BJ (cell line): ENCODE measurements at regions not wholly inside any gene's neighbourhood (a gene's known extent, or its start where the extent isn't known, plus 50 kb on each side); places are given as distances from the start of the nearest gene placed in this dataset.

Experiments
- CTCF ChIA-PET: fragments of 350-600 bp; formaldehyde crosslinking; extraction: SDS; loops from one replicate; lab custom pipeline; 2021; ENCODE audit warnings: antibody characterized with exemption, inconsistent platforms; lab: Yijun Ruan, JAX
- POLR2A ChIA-PET: fragments of 300-600 bp; sonication (Branson Sonifier 250); formaldehyde crosslinking; extraction: SDS; loops from one replicate; lab custom pipeline; 2021; ENCODE audit warnings: antibody characterized with exemption; lab: Charles Lee
- DNase-seq: peaks from one replicate; pipeline ENCODE4 v3.0.0-alpha.2; 2011; ENCODE audit warnings: low read depth
- H3K27me3 ChIP-seq: 2 replicates; pipeline ENCODE4 v1.6.0; 2011; ENCODE audit warnings: low read length; ENCODE audit not compliant: control insufficient read depth, insufficient read depth
- H3K36me3 ChIP-seq: 2 replicates; pipeline ENCODE4 v1.5.1; 2011; ENCODE audit warnings: low read length; ENCODE audit not compliant: control insufficient read depth, insufficient read depth
- H3K4me3 ChIP-seq: 2 replicates; pipeline ENCODE4 v1.5.1; 2011; ENCODE audit warnings: low read depth, mild to moderate bottlenecking, control low read depth, low read length
- TF ChIP-seq, protein P1 (sequence below): IDR thresholded peaks from 2 replicates; pipeline ENCODE4 v1.5.1; 2011; ENCODE audit warnings: low read depth, mild to moderate bottlenecking, control low read depth, inconsistent platforms, low read length, moderate library complexity; ENCODE audit not compliant: insufficient read depth

DNA sequence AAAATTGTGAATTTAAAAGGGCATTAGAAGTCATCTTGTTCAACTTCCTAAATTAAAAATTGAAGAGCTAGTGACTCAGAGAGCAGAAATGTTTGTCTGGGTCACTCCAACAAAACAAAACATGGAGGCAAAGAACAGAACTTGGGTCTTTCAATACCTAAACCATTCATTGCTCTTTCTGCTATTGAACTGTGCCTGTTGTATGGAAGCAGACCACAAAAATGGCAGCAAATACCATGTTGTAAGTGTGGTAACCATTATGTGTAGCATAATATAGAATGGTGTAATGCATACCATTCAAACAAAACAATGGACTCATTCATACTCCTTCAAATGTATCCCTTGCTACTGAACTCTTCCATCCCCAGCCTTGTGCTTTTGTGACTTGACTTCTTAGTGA is 360.2 kb upstream of the NRG3 start:
- CTCF ChIA-PET: no interaction called here
- DNase-seq: no peak
- H3K4me3 ChIP-seq: no peak overlapping the region
- H3K27me3 ChIP-seq: no peaks in the 10 kb centered on the region
- POLR2A ChIA-PET: no interaction called here
- H3K36me3 ChIP-seq: no peaks in the 10 kb centered on the region
- TF ChIP-seq, protein P1, sequence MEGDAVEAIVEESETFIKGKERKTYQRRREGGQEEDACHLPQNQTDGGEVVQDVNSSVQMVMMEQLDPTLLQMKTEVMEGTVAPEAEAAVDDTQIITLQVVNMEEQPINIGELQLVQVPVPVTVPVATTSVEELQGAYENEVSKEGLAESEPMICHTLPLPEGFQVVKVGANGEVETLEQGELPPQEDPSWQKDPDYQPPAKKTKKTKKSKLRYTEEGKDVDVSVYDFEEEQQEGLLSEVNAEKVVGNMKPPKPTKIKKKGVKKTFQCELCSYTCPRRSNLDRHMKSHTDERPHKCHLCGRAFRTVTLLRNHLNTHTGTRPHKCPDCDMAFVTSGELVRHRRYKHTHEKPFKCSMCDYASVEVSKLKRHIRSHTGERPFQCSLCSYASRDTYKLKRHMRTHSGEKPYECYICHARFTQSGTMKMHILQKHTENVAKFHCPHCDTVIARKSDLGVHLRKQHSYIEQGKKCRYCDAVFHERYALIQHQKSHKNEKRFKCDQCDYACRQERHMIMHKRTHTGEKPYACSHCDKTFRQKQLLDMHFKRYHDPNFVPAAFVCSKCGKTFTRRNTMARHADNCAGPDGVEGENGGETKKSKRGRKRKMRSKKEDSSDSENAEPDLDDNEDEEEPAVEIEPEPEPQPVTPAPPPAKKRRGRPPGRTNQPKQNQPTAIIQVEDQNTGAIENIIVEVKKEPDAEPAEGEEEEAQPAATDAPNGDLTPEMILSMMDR: no peak

DNA sequence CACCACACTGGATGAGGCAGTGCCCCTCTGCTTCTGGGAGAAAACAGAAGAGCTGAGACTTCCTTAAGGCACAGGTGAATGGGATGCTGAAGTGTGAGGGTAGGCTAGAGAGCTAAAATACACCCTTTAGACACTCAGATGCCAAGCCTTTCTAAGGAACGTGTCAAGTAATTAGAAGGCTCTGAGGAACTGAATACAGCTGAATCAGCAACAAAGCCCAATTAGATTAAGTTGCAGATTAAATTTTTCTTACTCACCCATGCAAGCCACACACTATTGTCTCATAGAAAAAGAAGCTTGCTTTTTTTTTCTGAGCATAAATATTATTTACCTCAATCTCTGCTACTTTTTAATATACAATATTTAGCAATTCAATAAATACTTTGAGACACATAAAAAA is 354.3 kb upstream of the NRG3 start:
- no peak for DNase-seq
- ChIA-PET POLR2A (no interaction called here), CTCF (no interaction called here)
- Histone ChIP-seq H3K27me3 (no peaks in the 10 kb centered on the region), H3K36me3 (no peaks in the 10 kb centered on the region), H3K4me3 (no peak overlapping the region)
- TF ChIP-seq, protein P1: no peak

DNA sequence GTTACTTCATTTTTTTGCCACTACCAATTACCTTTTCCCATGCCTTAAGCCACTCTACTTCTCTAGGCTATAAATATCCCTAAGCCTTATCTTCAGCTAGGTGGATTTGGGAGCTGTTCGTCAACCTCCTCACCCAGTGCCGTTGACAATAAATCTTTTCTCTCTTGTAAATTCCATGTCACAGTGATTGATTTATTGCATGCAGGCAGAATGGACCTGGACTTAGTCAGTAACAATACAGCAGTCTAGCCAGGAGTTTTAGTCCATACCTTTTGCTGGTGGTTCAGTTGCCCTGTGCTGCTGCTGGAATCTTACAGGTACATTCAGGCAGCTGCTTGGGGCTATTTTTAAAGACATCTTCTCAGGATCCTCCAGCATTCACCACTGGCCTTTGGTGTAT is 350.5 kb upstream of the NRG3 start:
- ChIA-PET CTCF (no interaction called here), POLR2A (no interaction called here)
- TF ChIP-seq, protein P1: no peak
- H3K4me3 ChIP-seq: no peak overlapping the region
- no peaks in the 10 kb centered on the region for H3K36me3 ChIP-seq
- no peak for DNase-seq
- H3K27me3 ChIP-seq: no peaks in the 10 kb centered on the region

DNA sequence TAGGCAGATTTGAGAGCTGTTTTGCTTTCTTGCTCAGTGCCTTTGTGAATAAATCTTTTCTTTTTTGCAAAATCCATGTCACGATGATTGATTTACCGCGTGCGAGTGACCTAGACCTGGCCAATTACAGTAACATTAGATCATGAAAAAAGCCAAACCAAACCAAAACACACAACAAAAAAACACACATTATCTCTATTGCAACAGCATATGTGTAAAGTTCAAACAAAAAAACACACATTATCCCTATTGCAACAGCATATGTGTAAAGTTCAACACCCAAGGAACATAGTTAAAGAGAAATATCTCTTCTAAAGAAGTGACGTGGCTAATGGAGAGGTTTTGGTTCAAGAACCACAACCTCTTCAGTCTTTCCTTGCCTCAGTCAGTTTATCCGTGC is 342.6 kb upstream of the NRG3 start:
- POLR2A ChIA-PET: no interaction called here
- TF ChIP-seq, protein P1: no peak
- DNase-seq: no peak
- CTCF ChIA-PET: no interaction called here
- no peak overlapping the region for H3K4me3 ChIP-seq
- H3K36me3 ChIP-seq: no peaks in the 10 kb centered on the region
- no peaks in the 10 kb centered on the region for H3K27me3 ChIP-seq

DNA sequence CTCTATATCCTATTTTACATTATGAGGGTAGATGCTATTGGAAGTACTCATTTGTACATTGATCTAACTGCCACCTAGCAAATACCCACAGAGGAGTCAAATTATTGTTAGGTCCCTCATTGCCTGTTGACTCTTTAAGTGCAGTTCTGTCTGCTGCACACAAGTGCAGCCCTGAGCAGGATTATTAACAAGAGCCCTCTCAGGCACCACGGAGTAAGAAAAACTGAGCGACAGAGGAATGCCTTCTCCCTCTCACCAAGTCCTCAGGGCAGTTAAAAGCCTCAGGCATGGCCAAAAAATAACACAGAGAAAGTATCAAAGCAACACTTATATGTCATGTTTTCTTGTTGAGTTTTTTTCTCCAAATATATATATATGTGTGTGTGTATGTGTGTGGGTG is 340.0 kb upstream of the NRG3 start:
- no peak overlapping the region for H3K4me3 ChIP-seq
- ChIA-PET CTCF (no interaction called here), POLR2A (no interaction called here)
- no peak for DNase-seq
- no peaks in the 10 kb centered on the region for H3K27me3 ChIP-seq
- no peaks in the 10 kb centered on the region for H3K36me3 ChIP-seq
- TF ChIP-seq, protein P1: no peak

DNA sequence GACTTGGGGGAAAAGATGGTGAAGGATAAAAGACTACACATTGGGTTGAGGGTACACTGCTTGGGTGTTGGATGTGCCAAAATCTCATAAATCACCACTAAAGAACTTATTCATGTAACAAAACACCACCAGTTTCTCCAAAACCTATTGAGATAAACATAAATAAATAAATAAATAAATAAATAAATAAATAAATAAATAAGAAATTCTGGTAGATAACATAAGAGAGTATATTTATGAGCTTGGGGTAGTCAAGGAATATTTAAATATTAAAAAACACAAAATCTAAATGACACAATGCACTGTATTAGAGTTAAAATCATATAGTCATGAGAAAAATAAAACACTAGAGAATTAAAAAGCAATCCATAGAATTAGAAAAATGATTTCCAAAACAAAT is 333.5 kb upstream of the NRG3 start:
- POLR2A ChIA-PET: no interaction called here

More for the DNA sequence above, 333.5 kb upstream of the NRG3 start:
- CTCF ChIA-PET: no interaction called here
- no peak for DNase-seq
- Histone ChIP-seq H3K27me3 (no peaks in the 10 kb centered on the region), H3K4me3 (no peak overlapping the region), H3K36me3 (no peaks in the 10 kb centered on the region)
- TF ChIP-seq, protein P1: no peak
